ENCODE measurements at regions not wholly inside any gene's neighbourhood (a gene's known extent, or its start where the extent isn't known, plus 50 kb on each side); places are given as distances from the start of the nearest gene placed in this dataset.

DNA sequence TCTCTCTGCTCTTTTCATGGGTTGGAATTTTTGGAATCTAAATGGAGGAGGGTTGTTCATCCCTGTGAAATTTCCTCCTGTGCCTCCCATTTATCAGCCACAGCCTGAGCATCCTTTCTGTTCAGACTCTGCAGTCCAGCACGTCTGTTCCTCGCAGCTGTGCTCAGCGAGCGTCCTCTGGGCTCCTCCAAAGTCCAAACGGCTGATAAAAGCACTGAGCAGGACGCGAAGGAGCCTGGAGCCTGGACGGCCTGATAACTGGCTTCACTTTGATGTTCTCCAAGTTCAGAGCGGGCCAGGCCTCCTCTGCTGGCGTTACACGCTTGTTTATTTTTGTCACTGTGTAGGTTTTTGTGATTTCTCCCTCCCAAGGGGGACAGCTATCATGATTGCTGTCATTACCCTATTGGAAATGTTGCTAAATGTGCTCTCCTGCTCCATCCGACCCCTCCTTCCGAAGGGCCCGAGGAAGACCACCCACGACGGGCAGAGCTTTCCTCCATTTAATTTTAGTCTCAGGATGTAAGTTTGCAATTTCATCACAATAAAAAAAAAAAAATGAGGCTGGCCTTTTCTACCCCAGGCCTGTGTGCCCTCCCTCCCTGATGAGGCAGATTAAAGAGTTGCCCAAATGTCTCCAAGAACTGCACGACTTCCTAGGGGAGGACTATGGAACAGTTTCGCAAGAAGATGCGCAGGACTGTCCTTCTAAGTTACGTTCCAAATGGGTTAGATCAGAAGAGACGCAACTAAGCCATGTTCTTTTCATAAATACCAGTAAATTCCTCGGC is 290.5 kb upstream of the FOXF1 start:
- Mint-ChIP-seq H3K36me3 (ENCODE audit: unreplicated experiment) (no peaks in the 10 kb centered on the region), H3K27ac (ENCODE audit: unreplicated experiment) (no peak overlapping the region), H3K4me1 (ENCODE audit: unreplicated experiment) (no peaks in the 10 kb centered on the region), H3K4me3 (ENCODE audit: unreplicated experiment) (no peak overlapping the region), H3K27me3 (ENCODE audit: unreplicated experiment) (peaks cover 36% of the 10 kb centered on the region), H3K9me3 (ENCODE audit: unreplicated experiment) (no peaks in the 10 kb centered on the region)
- no peak for DNase-seq (ENCODE audit: extremely low spot score, unreplicated experiment)
- TF ChIP-seq, protein P1, sequence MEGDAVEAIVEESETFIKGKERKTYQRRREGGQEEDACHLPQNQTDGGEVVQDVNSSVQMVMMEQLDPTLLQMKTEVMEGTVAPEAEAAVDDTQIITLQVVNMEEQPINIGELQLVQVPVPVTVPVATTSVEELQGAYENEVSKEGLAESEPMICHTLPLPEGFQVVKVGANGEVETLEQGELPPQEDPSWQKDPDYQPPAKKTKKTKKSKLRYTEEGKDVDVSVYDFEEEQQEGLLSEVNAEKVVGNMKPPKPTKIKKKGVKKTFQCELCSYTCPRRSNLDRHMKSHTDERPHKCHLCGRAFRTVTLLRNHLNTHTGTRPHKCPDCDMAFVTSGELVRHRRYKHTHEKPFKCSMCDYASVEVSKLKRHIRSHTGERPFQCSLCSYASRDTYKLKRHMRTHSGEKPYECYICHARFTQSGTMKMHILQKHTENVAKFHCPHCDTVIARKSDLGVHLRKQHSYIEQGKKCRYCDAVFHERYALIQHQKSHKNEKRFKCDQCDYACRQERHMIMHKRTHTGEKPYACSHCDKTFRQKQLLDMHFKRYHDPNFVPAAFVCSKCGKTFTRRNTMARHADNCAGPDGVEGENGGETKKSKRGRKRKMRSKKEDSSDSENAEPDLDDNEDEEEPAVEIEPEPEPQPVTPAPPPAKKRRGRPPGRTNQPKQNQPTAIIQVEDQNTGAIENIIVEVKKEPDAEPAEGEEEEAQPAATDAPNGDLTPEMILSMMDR (IDR thresholded peaks at IDR 0.05) = no peak

DNA sequence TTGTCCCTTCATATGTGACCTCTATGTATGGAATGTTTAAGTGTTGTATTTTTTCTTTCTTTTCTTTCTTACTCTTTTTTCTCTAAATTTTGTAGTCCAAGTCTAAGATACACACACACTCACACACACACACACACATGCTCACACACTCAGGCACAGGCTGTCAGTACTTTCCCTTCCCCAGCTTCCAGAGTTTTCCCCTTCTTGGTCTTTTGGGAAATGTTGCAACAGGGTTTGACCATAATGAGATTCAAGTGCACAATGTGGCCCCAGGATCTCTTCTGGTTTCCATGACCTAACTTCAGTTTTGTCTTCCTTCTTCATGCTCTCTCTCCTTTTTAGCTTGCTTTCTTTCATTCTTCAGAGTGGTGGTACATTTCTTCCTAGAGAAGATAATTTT is 289.8 kb upstream of the FOXF1 start:
- TF ChIP-seq, protein P1 (IDR thresholded peaks at IDR 0.05) = no peak
- H3K4me1 Mint-ChIP-seq (ENCODE audit: unreplicated experiment) = no peaks in the 10 kb centered on the region
- H3K27me3 Mint-ChIP-seq (ENCODE audit: unreplicated experiment) = peaks cover 36% of the 10 kb centered on the region
- no peak for DNase-seq (ENCODE audit: extremely low spot score, unreplicated experiment)
- H3K27ac Mint-ChIP-seq (ENCODE audit: unreplicated experiment) = no peak overlapping the region
- no peaks in the 10 kb centered on the region for H3K9me3 Mint-ChIP-seq (ENCODE audit: unreplicated experiment)
- no peak overlapping the region for H3K4me3 Mint-ChIP-seq (ENCODE audit: unreplicated experiment)
- H3K36me3 Mint-ChIP-seq (ENCODE audit: unreplicated experiment) = no peaks in the 10 kb centered on the region

- H3K9me3 Mint-ChIP-seq (ENCODE audit: unreplicated experiment) = no peaks in the 10 kb centered on the region
- TF ChIP-seq, protein P1 (IDR thresholded peaks at IDR 0.05) = no peak
Measured at GRCh38 chr16:86221085-86221484, 289.2 kb upstream of the FOXF1 start.

GRCh38 chr16:86222547-86222946 is 287.8 kb upstream of the FOXF1 start:
- no peak overlapping the region for H3K27ac Mint-ChIP-seq (ENCODE audit: unreplicated experiment)
- peaks cover 34% of the 10 kb centered on the region for H3K27me3 Mint-ChIP-seq (ENCODE audit: unreplicated experiment)
- TF ChIP-seq, protein P1 (IDR thresholded peaks at IDR 0.05) = no peak
- H3K4me3 Mint-ChIP-seq (ENCODE audit: unreplicated experiment) = no peak overlapping the region
- H3K9me3 Mint-ChIP-seq (ENCODE audit: unreplicated experiment) = no peaks in the 10 kb centered on the region
- no peak for DNase-seq (ENCODE audit: extremely low spot score, unreplicated experiment)
- H3K36me3 Mint-ChIP-seq (ENCODE audit: unreplicated experiment) = no peaks in the 10 kb centered on the region
- no peaks in the 10 kb centered on the region for H3K4me1 Mint-ChIP-seq (ENCODE audit: unreplicated experiment)

More at GRCh38 chr16:86221085-86221484, 289.2 kb upstream of the FOXF1 start:
- H3K27me3 Mint-ChIP-seq (ENCODE audit: unreplicated experiment) = peaks cover 34% of the 10 kb centered on the region
- H3K36me3 Mint-ChIP-seq (ENCODE audit: unreplicated experiment) = no peaks in the 10 kb centered on the region
- no peaks in the 10 kb centered on the region for H3K4me1 Mint-ChIP-seq (ENCODE audit: unreplicated experiment)
- H3K27ac Mint-ChIP-seq (ENCODE audit: unreplicated experiment) = no peak overlapping the region
- no peak for DNase-seq (ENCODE audit: extremely low spot score, unreplicated experiment)
- H3K4me3 Mint-ChIP-seq (ENCODE audit: unreplicated experiment) = no peak overlapping the region

DNA sequence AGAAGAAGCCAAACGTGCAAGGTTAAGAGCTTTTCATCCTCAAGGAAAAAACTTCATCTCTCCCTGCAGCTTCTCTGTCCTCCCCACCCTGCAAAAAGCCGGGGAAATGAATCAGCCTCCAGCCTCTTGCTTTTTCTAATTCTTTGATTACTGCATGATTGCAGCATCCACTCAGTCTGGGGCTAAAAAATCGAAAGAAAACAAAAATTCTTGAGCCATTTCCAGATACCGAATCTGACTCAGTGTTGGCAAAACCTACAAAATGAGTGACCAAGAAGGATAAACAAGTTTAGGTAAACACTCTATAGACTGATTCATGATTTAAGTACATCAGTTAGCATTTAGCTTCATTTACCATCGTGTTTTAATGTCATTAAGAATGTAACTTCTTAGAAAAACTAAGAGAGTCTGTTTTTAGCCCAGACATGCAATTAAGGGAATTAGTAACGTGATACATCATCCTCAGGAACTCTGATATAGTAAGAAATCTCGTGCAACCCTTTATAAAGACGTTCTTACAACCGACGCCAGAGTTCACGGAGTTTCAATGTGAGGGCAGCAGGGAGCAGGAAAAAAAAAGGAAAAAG is 287.3 kb upstream of the FOXF1 start:
- no peaks in the 10 kb centered on the region for H3K36me3 Mint-ChIP-seq (ENCODE audit: unreplicated experiment)
- no peaks in the 10 kb centered on the region for H3K9me3 Mint-ChIP-seq (ENCODE audit: unreplicated experiment)
- no peak overlapping the region for H3K4me3 Mint-ChIP-seq (ENCODE audit: unreplicated experiment)
- H3K27ac Mint-ChIP-seq (ENCODE audit: unreplicated experiment) = no peak overlapping the region
- H3K4me1 Mint-ChIP-seq (ENCODE audit: unreplicated experiment) = no peaks in the 10 kb centered on the region
- no peak for DNase-seq (ENCODE audit: extremely low spot score, unreplicated experiment)
- peaks cover 34% of the 10 kb centered on the region for H3K27me3 Mint-ChIP-seq (ENCODE audit: unreplicated experiment)
- TF ChIP-seq, protein P1 (IDR thresholded peaks at IDR 0.05) = no peak
